SK-N-SH treated with all-trans-retinoic acid at 6 μM for 48 hours (cell line): ENCODE measurements at regions not wholly inside any gene's neighbourhood (a gene's known extent, or its start where the extent isn't known, plus 50 kb on each side); places are given as distances from the start of the nearest gene placed in this dataset.

Source experiments
- ATAC-seq: fragments of 200-7000 bp; cut with Tn5 transposase; 3 replicates; pipeline ENCODE4 v1.9.1; 2020; ENCODE audit warnings: mild to moderate bottlenecking, moderate library complexity
- ARNTL ChIP-seq: fragments of 450-650 bp; formaldehyde crosslinking; IDR thresholded peaks from 2 replicates; pipeline ENCODE4 v1.5.0; 2020; ENCODE audit warnings: low read depth, mild to moderate bottlenecking, moderate library complexity, borderline replicate concordance
- BACH2 ChIP-seq: fragments of 250-450 bp; sonication (Bioruptor Pico); IDR thresholded peaks from 2 replicates; pipeline ENCODE4 v1.9.0; 2021; ENCODE audit warnings: mild to moderate bottlenecking, borderline replicate concordance
- CSDC2 ChIP-seq: fragments of 250-450 bp; sonication (Bioruptor Pico); IDR thresholded peaks from 2 replicates; pipeline ENCODE4 v1.5.0; 2020; ENCODE audit warnings: mild to moderate bottlenecking, moderate library complexity
- ESRRG ChIP-seq: fragments of 250-450 bp; sonication (Bioruptor Pico); IDR thresholded peaks from 2 replicates; pipeline ENCODE4 v1.6.1; 2021; ENCODE audit warnings: mild to moderate bottlenecking
- GLIS3 ChIP-seq: fragments of 250-450 bp; sonication (Bioruptor Pico); IDR thresholded peaks from 2 replicates; pipeline ENCODE4 v1.5.0; 2020; ENCODE audit warnings: mild to moderate bottlenecking, moderate library complexity
- OSR1 ChIP-seq: fragments of 250-450 bp; sonication (Bioruptor Pico); IDR thresholded peaks from 2 replicates; pipeline ENCODE4 v1.8.0; 2022; ENCODE audit warnings: moderate library complexity, mild to moderate bottlenecking, inconsistent platforms
- PPARA ChIP-seq: fragments of 250-450 bp; sonication (Bioruptor Pico); IDR thresholded peaks from 2 replicates; pipeline ENCODE4 v1.5.0; 2020; ENCODE audit warnings: mild to moderate bottlenecking, borderline replicate concordance
- RARB ChIP-seq: fragments of 250-450 bp; sonication (Bioruptor Pico); IDR thresholded peaks from 2 replicates; pipeline ENCODE4 v1.8.0; 2021; ENCODE audit warnings: mild to moderate bottlenecking, moderate library complexity
- SNAI2 ChIP-seq: fragments of 250-450 bp; sonication (Bioruptor Pico); IDR thresholded peaks from 2 replicates; pipeline ENCODE4 v1.5.0; 2020; ENCODE audit warnings: mild to moderate bottlenecking, moderate library complexity
- TCF4 ChIP-seq: fragments of 250-450 bp; sonication (Bioruptor Pico); IDR thresholded peaks from 2 replicates; pipeline ENCODE4 v1.8.0; 2021; ENCODE audit warnings: mild to moderate bottlenecking, moderate library complexity, borderline replicate concordance
- TOX ChIP-seq: fragments of 250-450 bp; sonication (Bioruptor Pico); IDR thresholded peaks from 2 replicates; pipeline ENCODE4 v1.8.0; 2021; ENCODE audit warnings: mild to moderate bottlenecking, moderate library complexity, borderline replicate concordance
- ZFP3 ChIP-seq: fragments of 250-450 bp; sonication (Bioruptor Pico); IDR thresholded peaks from 2 replicates; pipeline ENCODE4 v1.5.0; 2020; ENCODE audit warnings: mild to moderate bottlenecking, moderate library complexity
- ZFP30 ChIP-seq: fragments of 450-650 bp; formaldehyde crosslinking; IDR thresholded peaks from 2 replicates; pipeline ENCODE4 v1.5.0; 2022; ENCODE audit warnings: mild to moderate bottlenecking, moderate library complexity
- ZNF565 ChIP-seq: fragments of 450-650 bp; formaldehyde crosslinking; conservative IDR thresholded peaks from 2 replicates; pipeline ENCODE4 v1.5.0; 2020; ENCODE audit warnings: low read depth, mild to moderate bottlenecking, moderate library complexity
- ZNF8 ChIP-seq: fragments of 450-650 bp; formaldehyde crosslinking; IDR thresholded peaks from 2 replicates; pipeline ENCODE4 v1.5.0; 2020; ENCODE audit warnings: mild to moderate bottlenecking, moderate library complexity
- TF ChIP-seq, protein P1 (sequence below): fragments of 250-450 bp; sonication (Bioruptor Pico); IDR thresholded peaks from 2 replicates; pipeline ENCODE4 v1.8.0; 2021; ENCODE audit warnings: low read depth, mild to moderate bottlenecking, moderate library complexity, borderline replicate concordance
- TF ChIP-seq, protein P2 (sequence below): fragments of 250-450 bp; sonication (Bioruptor Pico); IDR thresholded peaks from 2 replicates; pipeline ENCODE4 v1.5.1; 2021; ENCODE audit warnings: mild to moderate bottlenecking, moderate library complexity
- TF ChIP-seq, protein P3 (sequence below): fragments of 250-450 bp; sonication (Bioruptor Pico); IDR thresholded peaks from 2 replicates; pipeline ENCODE4 v1.8.0; 2020; ENCODE audit warnings: mild to moderate bottlenecking, moderate library complexity, borderline replicate concordance
- TF ChIP-seq, protein P4 (sequence below): fragments of 250-450 bp; sonication (Bioruptor Pico); IDR thresholded peaks from 2 replicates; pipeline ENCODE4 v1.5.1; 2020; ENCODE audit warnings: low read depth, mild to moderate bottlenecking, moderate library complexity
- TF ChIP-seq, protein P5 (sequence below): fragments of 250-450 bp; sonication (Bioruptor Pico); IDR thresholded peaks from 2 replicates; pipeline ENCODE4 v1.5.0; 2020; ENCODE audit warnings: mild to moderate bottlenecking, moderate library complexity

- TF ChIP-seq, protein P1, sequence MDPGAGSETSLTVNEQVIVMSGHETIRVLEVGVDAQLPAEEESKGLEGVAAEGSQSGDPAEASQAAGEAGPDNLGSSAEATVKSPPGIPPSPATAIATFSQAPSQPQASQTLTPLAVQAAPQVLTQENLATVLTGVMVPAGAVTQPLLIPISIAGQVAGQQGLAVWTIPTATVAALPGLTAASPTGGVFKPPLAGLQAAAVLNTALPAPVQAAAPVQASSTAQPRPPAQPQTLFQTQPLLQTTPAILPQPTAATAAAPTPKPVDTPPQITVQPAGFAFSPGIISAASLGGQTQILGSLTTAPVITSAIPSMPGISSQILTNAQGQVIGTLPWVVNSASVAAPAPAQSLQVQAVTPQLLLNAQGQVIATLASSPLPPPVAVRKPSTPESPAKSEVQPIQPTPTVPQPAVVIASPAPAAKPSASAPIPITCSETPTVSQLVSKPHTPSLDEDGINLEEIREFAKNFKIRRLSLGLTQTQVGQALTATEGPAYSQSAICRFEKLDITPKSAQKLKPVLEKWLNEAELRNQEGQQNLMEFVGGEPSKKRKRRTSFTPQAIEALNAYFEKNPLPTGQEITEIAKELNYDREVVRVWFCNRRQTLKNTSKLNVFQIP, result no peak
- TF ChIP-seq RARB, result no peak
- TF ChIP-seq ARNTL (CRISPR knock-in tag), result no peak
- TF ChIP-seq ZNF565, result no peak
- TF ChIP-seq, protein P2, sequence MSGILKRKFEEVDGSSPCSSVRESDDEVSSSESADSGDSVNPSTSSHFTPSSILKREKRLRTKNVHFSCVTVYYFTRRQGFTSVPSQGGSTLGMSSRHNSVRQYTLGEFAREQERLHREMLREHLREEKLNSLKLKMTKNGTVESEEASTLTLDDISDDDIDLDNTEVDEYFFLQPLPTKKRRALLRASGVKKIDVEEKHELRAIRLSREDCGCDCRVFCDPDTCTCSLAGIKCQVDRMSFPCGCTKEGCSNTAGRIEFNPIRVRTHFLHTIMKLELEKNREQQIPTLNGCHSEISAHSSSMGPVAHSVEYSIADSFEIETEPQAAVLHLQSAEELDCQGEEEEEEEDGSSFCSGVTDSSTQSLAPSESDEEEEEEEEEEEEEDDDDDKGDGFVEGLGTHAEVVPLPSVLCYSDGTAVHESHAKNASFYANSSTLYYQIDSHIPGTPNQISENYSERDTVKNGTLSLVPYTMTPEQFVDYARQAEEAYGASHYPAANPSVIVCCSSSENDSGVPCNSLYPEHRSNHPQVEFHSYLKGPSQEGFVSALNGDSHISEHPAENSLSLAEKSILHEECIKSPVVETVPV (CRISPR knock-in tag), result no peak
- TF ChIP-seq GLIS3 (CRISPR knock-in tag), result no peak
- TF ChIP-seq, protein P3, sequence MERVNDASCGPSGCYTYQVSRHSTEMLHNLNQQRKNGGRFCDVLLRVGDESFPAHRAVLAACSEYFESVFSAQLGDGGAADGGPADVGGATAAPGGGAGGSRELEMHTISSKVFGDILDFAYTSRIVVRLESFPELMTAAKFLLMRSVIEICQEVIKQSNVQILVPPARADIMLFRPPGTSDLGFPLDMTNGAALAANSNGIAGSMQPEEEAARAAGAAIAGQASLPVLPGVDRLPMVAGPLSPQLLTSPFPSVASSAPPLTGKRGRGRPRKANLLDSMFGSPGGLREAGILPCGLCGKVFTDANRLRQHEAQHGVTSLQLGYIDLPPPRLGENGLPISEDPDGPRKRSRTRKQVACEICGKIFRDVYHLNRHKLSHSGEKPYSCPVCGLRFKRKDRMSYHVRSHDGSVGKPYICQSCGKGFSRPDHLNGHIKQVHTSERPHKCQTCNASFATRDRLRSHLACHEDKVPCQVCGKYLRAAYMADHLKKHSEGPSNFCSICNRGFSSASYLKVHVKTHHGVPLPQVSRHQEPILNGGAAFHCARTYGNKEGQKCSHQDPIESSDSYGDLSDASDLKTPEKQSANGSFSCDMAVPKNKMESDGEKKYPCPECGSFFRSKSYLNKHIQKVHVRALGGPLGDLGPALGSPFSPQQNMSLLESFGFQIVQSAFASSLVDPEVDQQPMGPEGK (CRISPR knock-in tag), result no peak
- no peak for TF ChIP-seq SNAI2 (CRISPR knock-in tag)
- no peak for TF ChIP-seq TOX (CRISPR knock-in tag)
- TF ChIP-seq, protein P4, sequence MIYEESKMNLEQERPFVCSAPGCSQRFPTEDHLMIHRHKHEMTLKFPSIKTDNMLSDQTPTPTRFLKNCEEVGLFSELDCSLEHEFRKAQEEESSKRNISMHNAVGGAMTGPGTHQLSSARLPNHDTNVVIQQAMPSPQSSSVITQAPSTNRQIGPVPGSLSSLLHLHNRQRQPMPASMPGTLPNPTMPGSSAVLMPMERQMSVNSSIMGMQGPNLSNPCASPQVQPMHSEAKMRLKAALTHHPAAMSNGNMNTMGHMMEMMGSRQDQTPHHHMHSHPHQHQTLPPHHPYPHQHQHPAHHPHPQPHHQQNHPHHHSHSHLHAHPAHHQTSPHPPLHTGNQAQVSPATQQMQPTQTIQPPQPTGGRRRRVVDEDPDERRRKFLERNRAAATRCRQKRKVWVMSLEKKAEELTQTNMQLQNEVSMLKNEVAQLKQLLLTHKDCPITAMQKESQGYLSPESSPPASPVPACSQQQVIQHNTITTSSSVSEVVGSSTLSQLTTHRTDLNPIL (CRISPR knock-in tag), result no peak
- TF ChIP-seq, protein P5, sequence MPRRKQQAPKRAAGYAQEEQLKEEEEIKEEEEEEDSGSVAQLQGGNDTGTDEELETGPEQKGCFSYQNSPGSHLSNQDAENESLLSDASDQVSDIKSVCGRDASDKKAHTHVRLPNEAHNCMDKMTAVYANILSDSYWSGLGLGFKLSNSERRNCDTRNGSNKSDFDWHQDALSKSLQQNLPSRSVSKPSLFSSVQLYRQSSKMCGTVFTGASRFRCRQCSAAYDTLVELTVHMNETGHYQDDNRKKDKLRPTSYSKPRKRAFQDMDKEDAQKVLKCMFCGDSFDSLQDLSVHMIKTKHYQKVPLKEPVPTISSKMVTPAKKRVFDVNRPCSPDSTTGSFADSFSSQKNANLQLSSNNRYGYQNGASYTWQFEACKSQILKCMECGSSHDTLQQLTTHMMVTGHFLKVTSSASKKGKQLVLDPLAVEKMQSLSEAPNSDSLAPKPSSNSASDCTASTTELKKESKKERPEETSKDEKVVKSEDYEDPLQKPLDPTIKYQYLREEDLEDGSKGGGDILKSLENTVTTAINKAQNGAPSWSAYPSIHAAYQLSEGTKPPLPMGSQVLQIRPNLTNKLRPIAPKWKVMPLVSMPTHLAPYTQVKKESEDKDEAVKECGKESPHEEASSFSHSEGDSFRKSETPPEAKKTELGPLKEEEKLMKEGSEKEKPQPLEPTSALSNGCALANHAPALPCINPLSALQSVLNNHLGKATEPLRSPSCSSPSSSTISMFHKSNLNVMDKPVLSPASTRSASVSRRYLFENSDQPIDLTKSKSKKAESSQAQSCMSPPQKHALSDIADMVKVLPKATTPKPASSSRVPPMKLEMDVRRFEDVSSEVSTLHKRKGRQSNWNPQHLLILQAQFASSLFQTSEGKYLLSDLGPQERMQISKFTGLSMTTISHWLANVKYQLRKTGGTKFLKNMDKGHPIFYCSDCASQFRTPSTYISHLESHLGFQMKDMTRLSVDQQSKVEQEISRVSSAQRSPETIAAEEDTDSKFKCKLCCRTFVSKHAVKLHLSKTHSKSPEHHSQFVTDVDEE (CRISPR knock-in tag), result no peak
- TF ChIP-seq OSR1 (CRISPR knock-in tag), result no peak
- TF ChIP-seq ZNF8, result no peak
- TF ChIP-seq ZFP30 (CRISPR knock-in tag), result no peak
- TF ChIP-seq, all 23 proteins: peak for 0
- no peak for ATAC-seq
These were observed 985.3 kb downstream of the FLRT2 start for GRCh38 chr14:86515195-86515594.

GRCh38 chr14:86513564-86513963 is 983.6 kb downstream of the FLRT2 start:
- TF ChIP-seq PPARA (CRISPR knock-in tag) (no peak), ZNF565 (no peak), CSDC2 (no peak)
- TF ChIP-seq, all 23 proteins: peak for 0
- no peak for ATAC-seq

GRCh38 chr14:86513056-86513455 is 983.1 kb downstream of the FLRT2 start:
- no peak for TF ChIP-seq PPARA (CRISPR knock-in tag)
- TF ChIP-seq, protein P3 (CRISPR knock-in tag), result no peak
- TF ChIP-seq ZFP30 (CRISPR knock-in tag), result no peak
- TF ChIP-seq ESRRG, result no peak
- TF ChIP-seq ZFP3 (CRISPR knock-in tag), result no peak
- TF ChIP-seq, protein P5 (CRISPR knock-in tag), result no peak
- TF ChIP-seq BACH2, result no peak
- TF ChIP-seq ZNF8, result no peak
- TF ChIP-seq TCF4 (CRISPR knock-in tag), result no peak
- no peak for TF ChIP-seq ARNTL (CRISPR knock-in tag)
- TF ChIP-seq, all 23 proteins: peak for 0
- no peak for ATAC-seq
